ENCODE measurements at regions not wholly inside any gene's neighbourhood (a gene's known extent, or its start where the extent isn't known, plus 50 kb on each side); places are given as distances from the start of the nearest gene placed in this dataset.

DNA sequence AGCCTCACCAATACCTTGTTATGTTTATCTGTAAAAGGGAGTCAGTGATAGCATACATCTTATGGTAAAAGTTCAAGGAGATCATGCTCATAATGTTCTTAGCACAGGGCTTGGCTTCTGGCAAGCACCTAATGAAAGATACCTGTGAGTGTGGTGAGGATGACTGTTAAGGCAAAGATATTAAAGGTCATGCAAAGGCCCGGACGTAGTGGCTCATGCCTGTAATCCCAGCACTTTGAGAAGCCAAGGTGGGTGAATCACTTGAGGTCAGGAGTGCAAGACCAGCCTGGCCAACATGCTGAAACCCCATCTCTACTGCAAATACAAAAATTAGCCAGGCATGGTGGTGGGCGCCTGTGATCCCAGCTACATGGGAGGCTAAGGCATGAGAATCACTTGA is 425.9 kb upstream of the TBX3 start:
- peak overlapping the region; percentile 10 for H3K27ac Mint-ChIP-seq
- no peaks in the 10 kb centered on the region for H3K9me3 Mint-ChIP-seq
- no peak overlapping the region for H3K4me3 Mint-ChIP-seq
- DNase-seq (ENCODE audit: low spot score in 2 of 2, unreplicated experiment in 2 of 2) = no peak
- peaks cover 13% of the 10 kb centered on the region for H3K36me3 Mint-ChIP-seq
- H3K27me3 Mint-ChIP-seq (ENCODE audit: low read depth) = no peaks in the 10 kb centered on the region
- TF ChIP-seq, protein P1, sequence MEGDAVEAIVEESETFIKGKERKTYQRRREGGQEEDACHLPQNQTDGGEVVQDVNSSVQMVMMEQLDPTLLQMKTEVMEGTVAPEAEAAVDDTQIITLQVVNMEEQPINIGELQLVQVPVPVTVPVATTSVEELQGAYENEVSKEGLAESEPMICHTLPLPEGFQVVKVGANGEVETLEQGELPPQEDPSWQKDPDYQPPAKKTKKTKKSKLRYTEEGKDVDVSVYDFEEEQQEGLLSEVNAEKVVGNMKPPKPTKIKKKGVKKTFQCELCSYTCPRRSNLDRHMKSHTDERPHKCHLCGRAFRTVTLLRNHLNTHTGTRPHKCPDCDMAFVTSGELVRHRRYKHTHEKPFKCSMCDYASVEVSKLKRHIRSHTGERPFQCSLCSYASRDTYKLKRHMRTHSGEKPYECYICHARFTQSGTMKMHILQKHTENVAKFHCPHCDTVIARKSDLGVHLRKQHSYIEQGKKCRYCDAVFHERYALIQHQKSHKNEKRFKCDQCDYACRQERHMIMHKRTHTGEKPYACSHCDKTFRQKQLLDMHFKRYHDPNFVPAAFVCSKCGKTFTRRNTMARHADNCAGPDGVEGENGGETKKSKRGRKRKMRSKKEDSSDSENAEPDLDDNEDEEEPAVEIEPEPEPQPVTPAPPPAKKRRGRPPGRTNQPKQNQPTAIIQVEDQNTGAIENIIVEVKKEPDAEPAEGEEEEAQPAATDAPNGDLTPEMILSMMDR (IDR thresholded peaks at IDR 0.05; ENCODE audit: unreplicated experiment) = no peak
- H3K4me1 Mint-ChIP-seq = peaks cover 20% of the 10 kb centered on the region

- no peak for DNase-seq (ENCODE audit: low spot score in 2 of 2, unreplicated experiment in 2 of 2)
- peaks cover 29% of the 10 kb centered on the region for H3K4me1 Mint-ChIP-seq
- TF ChIP-seq, protein P1 (IDR thresholded peaks at IDR 0.05; ENCODE audit: unreplicated experiment) = no peak
- no peaks in the 10 kb centered on the region for H3K9me3 Mint-ChIP-seq
- H3K27me3 Mint-ChIP-seq (ENCODE audit: low read depth) = no peaks in the 10 kb centered on the region
- H3K4me3 Mint-ChIP-seq = no peak overlapping the region
- H3K27ac Mint-ChIP-seq = no peak overlapping the region
- H3K36me3 Mint-ChIP-seq = peaks cover 11% of the 10 kb centered on the region
Measured at GRCh38 chr12:115108129-115109100, 424.4 kb upstream of the TBX3 start.

DNA sequence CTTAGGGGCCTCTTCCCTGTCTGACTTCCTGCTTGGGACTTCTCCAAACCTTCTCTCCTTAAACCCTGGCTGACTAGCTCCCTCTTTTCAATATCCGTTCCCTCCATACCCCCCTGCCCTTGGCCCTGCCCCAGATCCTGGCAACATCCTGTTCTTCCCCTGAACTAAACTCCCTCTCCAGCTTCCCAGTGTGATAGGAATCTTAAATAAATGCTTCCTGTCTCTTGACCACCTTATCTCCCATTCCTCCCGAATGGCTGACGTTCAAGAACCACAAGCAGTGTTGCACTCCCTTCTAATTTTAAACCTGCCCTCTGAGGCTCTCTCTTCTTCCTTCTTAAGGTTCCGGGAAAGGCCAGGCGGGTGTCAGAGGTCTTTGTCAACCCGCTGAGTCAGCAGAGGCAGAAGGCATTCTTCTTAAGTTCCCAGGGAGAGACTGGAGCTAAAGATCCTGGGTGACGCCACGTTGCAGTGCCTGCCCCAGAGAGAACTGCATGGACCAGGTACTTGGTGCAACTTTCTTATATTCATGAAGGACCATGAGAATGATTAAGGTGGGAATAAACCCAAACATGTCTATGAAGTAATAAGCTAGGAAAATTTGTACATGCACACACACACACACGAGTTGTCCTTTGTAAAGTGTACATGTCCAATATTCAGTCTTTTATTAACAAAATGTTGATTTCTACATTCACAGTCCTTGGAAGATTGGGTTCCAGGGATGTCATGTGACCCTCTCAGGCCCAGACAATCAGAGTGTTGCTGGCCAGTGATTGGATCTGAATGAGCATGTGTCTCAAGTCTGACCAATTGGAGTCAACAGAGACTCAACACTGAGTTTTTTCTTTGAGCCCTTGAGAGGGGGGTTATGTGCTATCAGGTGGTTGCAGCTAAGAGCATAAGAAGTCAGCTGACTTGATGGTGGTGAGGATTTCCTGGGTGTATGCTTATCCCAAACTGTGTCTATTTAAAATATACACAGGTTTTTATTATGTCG is 420.2 kb upstream of the TBX3 start:
- H3K4me3 Mint-ChIP-seq = no peak overlapping the region
- peak overlapping the region; percentile 78 for H3K27ac Mint-ChIP-seq
- H3K36me3 Mint-ChIP-seq = peaks cover 18% of the 10 kb centered on the region
- H3K27me3 Mint-ChIP-seq (ENCODE audit: low read depth) = no peaks in the 10 kb centered on the region
- peaks cover 12% of the 10 kb centered on the region for H3K9me3 Mint-ChIP-seq
- no peak for DNase-seq (ENCODE audit: low spot score in 2 of 2, unreplicated experiment in 2 of 2)
- peaks cover 38% of the 10 kb centered on the region for H3K4me1 Mint-ChIP-seq
- TF ChIP-seq, protein P1 (IDR thresholded peaks at IDR 0.05; ENCODE audit: unreplicated experiment) = no peak

DNA sequence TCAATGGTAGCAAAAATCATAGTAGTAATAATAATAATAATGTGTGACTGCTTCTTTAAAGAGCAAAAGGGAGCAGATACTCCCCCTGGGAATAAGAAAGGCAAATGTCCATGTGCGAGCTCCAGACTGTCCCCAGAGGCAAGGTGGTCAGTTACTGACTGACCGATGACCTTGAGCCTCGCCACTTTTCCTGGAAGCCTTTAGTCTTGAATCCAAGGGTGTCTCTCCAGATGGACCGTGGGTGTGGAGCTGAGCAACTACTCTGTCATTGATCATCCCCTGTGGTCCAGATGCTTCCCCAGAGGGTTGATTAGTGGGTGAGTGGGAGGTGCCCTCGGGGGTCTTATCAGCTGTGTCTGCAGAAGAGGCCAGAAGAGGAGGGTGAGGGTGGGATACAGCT is 418.5 kb upstream of the TBX3 start:
- H3K27ac Mint-ChIP-seq = peak overlapping the region; percentile 60
- peaks cover 20% of the 10 kb centered on the region for H3K9me3 Mint-ChIP-seq
- no peaks in the 10 kb centered on the region for H3K27me3 Mint-ChIP-seq (ENCODE audit: low read depth)
- TF ChIP-seq, protein P1 (IDR thresholded peaks at IDR 0.05; ENCODE audit: unreplicated experiment) = no peak
- H3K4me3 Mint-ChIP-seq = no peak overlapping the region
- H3K4me1 Mint-ChIP-seq = peaks cover 36% of the 10 kb centered on the region
- no peak for DNase-seq (ENCODE audit: low spot score in 2 of 2, unreplicated experiment in 2 of 2)
- peaks cover 26% of the 10 kb centered on the region for H3K36me3 Mint-ChIP-seq

GRCh38 chr12:115101520-115101919 is 417.5 kb upstream of the TBX3 start:
- Mint-ChIP-seq H3K27me3 (ENCODE audit: low read depth) (no peaks in the 10 kb centered on the region), H3K36me3 (peaks cover 35% of the 10 kb centered on the region), H3K27ac (peak overlapping the region; percentile 60), H3K4me3 (no peak overlapping the region), H3K4me1 (peaks cover 31% of the 10 kb centered on the region), H3K9me3 (peaks cover 22% of the 10 kb centered on the region)
- TF ChIP-seq, protein P1 (IDR thresholded peaks at IDR 0.05; ENCODE audit: unreplicated experiment) = no peak
- DNase-seq (ENCODE audit: low spot score in 2 of 2, unreplicated experiment in 2 of 2) = no peak
